AG09309 (cell line): ENCODE measurements at regions not wholly inside any gene's neighbourhood (a gene's known extent, or its start where the extent isn't known, plus 50 kb on each side); places are given as distances from the start of the nearest gene placed in this dataset.

Experiments used
- DNase-seq: peaks from one replicate; pipeline ENCODE4 v3.0.0-alpha.2; 2010; ENCODE audit warnings: low read depth
- H3K4me3 ChIP-seq: 2 replicates; pipeline ENCODE4 v1.5.1; 2011; ENCODE audit warnings: mild to moderate bottlenecking, low read depth, low read length, moderate library complexity; ENCODE audit not compliant: control insufficient read depth
- CTCF ChIP-seq: IDR thresholded peaks from 2 replicates; pipeline ENCODE4 v1.5.1; 2011; ENCODE audit warnings: mild to moderate bottlenecking, low read depth, low read length, inconsistent platforms; ENCODE audit not compliant: insufficient read depth, control insufficient read depth; ENCODE audit errors: missing control alignments

DNA sequence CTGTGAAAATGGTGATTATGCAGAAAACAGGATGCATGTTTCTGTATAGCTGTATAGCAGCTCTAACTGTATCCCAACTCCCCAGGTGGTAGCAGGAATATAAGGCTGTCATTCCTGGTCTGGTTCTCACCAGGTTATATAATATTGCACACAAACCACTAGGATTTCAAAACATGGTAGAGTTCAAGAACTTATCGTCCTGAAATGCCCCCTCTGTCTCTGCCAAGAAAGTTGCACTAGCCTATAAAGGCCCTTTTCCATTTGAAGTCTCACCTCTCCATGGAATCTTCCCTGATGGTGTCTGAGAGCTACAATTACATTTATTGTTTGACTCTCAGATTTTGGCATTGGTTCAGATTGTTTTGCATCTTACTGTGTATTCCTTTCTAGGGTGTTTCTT is 184.9 kb upstream of the FAM78B start:
- no peak overlapping the region for H3K4me3 ChIP-seq
- DNase-seq = no peak
- no peak for TF ChIP-seq CTCF

GRCh38 chr1:166353213-166353612 is 186.4 kb upstream of the FAM78B start:
- TF ChIP-seq CTCF = no peak
- no peak overlapping the region for H3K4me3 ChIP-seq
- no peak for DNase-seq

- no peak overlapping the region for H3K4me3 ChIP-seq
- no peak for DNase-seq
- no peak for TF ChIP-seq CTCF
Measured at GRCh38 chr1:166354406-166354805, 187.6 kb upstream of the FAM78B start.

DNA sequence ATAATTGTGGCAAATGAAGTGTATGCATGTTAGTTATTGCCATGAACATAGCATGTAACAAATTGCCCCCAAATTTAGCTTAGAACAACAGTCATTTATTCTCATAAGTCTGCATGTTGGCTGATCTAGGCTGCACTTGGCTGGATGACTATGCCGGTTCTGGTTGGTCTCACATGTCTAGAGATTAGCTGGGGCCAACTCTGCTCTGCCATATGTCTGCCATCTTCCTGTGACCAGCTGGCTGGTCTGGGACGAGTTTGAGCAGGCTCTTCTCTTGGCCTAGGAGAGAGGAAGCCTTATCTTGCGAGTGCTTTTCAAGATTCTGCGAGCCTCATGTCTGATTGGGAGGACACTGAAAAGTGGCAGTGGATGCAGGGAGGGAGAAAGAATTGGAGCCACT is 198.3 kb upstream of the FAM78B start:
- no peak for DNase-seq
- H3K4me3 ChIP-seq = no peak overlapping the region
- TF ChIP-seq CTCF = no peak

DNA sequence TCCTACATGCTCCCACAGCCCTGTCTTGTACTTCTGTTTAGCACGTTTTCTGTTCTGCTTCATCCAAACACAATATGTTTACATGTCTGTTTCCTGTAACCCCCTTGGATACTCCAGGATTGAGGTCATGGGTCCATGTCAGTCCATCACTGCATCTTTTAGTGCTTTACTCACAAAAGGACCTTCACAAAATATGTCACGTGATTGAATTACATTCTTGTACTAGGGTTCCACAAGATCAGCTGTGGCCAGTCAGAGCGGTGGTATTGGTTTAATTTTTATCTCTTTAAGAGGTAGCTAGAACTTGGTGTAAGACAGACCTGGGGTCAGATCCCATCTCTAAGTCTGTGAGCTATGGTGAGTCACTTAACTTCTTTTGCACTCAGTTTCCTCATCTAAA is 201.2 kb upstream of the FAM78B start:
- H3K4me3 ChIP-seq = no peak overlapping the region
- TF ChIP-seq CTCF = no peak
- no peak for DNase-seq

DNA sequence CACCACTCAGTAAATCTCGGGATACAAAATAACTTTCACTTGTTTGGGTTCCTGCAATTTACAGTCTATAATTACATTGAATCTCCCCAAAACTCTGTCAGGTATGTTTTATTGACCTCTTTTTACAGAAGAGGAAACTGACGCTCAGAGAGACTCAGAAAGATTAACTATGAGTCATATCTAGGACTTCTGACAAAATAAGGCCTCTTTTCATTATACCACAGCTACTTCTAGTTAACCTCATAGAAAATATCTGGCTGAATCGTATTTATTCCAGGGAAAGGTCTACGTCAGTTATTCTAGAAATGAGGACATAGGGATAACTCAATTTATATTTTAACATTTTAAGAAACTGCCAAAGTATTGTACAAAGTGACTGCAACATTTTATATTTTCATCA is 211.1 kb upstream of the FAM78B start:
- TF ChIP-seq CTCF = no peak
- DNase-seq = no peak
- no peak overlapping the region for H3K4me3 ChIP-seq

- DNase-seq = no peak
- TF ChIP-seq CTCF = no peak
- H3K4me3 ChIP-seq = no peak overlapping the region
Measured at GRCh38 chr1:166378805-166379204, 212.0 kb upstream of the FAM78B start.
